Epidermal melanocyte (primary cell): ENCODE measurements at regions not wholly inside any gene's neighbourhood (a gene's known extent, or its start where the extent isn't known, plus 50 kb on each side); places are given as distances from the start of the nearest gene placed in this dataset.

ENCODE experiments used
- DNase-seq: peaks from one replicate; pipeline ENCODE4 v3.0.0; 2011; ENCODE audit warnings: low spot score; ENCODE audit not compliant: insufficient read length

DNA sequence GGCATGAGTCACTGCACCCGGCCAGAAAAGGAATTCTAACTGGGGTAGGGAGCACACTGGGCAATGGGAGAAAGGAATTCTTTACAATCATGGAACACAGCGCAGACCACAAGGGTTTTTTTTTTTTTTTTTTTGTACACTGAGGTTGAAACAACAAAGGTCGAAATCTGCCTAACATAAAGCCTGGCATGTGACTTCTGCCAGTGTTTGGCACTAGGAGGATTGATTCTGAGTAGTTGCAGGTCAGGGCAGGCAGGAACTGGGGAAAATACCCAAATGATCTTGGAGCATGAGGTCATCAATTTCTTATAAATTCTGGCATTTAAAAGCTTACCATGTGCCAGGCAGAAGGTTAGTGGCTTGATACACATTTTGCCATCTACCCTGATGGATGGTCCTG is 202.0 kb upstream of the SNX19 start:
- no peak for DNase-seq

GRCh38 chr11:131121426-131122333 is 205.4 kb upstream of the SNX19 start:
- no peak for DNase-seq

DNA sequence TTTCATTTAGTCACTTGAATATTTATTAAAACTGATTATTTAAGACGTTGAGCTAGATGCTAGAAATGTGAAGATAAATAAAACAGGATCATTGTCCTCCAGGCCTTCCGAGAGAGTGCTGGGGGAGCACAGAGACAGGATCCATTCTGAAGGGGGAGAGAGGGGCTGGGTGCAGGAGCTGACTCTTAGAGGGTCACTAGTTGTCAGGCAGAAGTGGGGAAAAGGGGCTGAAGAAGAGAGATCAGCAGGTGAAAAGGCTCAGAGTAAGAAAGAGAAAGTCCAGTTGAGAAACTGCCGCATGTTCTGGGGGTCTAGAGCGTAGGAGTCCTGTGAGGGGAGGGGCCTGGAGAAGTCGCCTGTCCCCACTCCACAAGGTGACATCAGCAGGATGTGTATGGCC is 206.2 kb upstream of the SNX19 start:
- DNase-seq = no peak

GRCh38 chr11:131129474-131129873 is 213.2 kb upstream of the SNX19 start:
- no peak for DNase-seq

DNA sequence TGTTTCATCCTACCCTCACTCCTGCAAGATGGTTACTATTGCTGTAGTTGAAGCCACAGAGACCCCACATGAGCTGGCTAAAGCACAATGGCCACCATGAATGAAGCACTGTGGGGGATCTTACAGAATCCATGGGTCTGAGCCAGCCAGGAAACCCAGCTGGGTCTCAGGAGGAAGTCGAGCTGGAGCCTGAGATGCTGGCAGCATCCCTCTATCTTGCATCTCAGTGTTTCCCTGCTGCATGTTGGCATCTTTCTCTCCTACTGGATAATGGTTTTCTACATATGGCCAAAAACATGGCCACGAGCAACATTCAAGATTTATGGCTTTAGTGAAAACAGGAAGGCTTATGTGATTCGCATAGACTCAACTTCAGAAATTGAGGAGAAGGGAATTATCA is 219.3 kb upstream of the SNX19 start:
- no peak for DNase-seq

- DNase-seq = no peak
These were observed 220.2 kb upstream of the SNX19 start for GRCh38 chr11:131136486-131136885.

DNA sequence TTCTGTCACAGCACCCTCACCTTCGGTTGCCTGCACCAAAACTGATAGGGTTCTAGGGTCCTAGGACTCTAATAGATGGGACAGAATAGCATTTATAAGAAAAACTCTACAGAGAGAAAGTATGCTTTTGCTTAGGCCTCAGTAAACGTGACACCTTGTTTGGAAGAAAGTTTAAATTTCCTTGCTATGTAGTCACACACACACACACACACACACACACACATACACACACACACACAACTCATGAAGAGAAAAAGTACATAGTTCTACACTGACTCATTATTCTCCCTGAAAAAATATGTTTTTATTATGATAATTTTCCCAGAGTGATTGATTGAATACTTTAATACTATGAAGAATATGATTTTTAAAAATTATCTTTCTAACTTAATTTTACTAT is 220.8 kb upstream of the SNX19 start:
- no peak for DNase-seq

DNA sequence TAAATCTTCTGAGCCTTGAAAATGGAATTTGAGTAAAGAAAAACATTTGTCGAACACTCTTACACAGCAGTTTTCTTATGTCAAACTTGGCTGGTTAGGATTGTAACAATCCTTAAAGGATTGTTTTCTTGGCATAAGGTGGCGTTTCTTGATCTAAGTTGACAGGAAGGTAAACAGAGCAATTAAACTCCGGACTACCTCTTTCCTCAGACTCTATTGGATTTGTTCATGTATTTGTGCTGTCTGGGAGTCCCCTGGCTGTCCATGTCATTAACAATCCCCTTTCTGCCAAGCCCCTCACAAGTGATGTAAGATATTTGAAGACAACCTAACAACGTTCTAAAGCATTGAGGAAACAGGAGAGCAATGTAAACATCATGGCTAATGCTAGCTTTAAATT is 222.5 kb upstream of the SNX19 start:
- DNase-seq = no peak

GRCh38 chr11:131145791-131146190 is 224.6 kb upstream of the NTM start:
- no peak for DNase-seq

- no peak for DNase-seq
These were observed 223.5 kb upstream of the NTM start for GRCh38 chr11:131146827-131147490.

DNA sequence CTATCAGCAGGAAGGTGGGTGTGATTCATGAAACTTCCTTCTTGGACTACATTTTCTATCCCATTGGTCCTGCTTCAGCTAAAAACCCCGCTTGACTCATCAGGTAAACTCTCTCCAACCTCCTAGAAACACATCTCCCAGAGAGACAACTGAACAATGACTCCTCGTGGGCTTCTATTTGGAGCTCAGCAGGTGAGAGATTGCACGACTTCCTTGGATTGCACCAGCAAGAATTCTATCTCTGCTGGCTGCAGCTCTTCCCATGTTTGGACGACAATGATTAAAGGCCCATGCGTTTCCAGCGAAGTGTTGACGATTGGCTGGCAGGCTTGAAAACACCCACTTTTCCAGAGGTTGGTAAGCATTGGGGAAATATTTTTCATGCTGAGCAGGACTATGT is 216.1 kb upstream of the NTM start:
- no peak for DNase-seq

- DNase-seq = no peak
These were observed 212.7 kb upstream of the NTM start for GRCh38 chr11:131157678-131158077.

GRCh38 chr11:131160846-131161245 is 209.6 kb upstream of the NTM start:
- DNase-seq = no peak

DNA sequence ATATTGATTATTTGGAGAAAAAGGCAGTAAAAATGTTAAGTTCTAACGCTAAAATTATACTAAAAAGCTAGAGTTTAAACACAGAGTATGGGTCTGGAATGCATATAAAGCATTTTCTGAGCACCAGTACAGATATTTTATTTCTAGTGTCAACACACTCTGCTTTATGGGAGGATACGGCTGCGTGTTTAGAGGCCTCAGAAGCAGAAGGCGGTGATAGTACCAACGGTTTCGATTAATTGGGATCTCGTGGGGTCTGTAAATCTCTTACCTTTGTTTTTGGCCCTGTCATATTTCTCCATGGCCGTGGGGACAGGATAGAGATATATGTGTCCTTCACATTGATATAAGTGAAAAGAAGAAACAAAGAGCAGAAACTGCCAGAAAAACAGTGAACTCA is 206.8 kb upstream of the NTM start:
- no peak for DNase-seq

DNA sequence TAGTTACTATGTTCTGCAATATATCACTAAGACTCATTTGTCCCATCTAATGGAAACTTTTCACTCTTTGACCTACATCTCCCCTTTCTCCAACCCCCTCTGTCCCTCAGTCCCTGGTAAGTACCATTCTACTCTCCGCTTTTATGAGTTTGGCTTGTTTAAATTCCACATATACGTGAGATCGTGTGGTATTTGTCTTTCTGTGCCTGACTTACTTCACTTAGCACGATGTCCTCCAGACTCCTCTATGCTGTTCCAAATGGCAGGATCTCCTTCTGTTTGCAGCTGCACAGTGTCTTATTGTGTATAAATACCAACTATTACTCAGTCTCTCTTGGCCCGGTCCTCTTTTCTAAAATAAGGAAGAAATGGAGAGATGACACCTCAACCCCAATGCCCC is 205.4 kb upstream of the NTM start:
- DNase-seq = no peak

GRCh38 chr11:131168839-131169713 is 201.3 kb upstream of the NTM start:
- no peak for DNase-seq

DNA sequence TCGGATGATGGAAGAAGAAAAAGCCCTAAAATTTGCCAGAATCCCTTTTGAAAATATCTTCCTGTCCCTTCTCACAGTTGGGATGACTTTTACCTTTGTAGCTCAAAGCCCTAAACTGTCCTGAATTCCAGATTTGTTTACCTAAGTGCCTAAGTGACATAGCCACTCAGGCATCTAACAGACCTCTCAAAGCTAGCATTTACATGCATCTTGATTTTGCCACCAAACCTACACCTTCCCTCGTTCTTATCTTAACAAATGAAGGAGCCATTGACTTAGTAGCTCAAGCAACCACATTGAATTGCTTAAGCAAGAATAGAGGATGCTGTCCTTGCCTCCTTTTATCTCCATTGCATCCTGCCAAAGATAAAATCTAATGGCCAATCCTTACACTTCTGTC is 198.4 kb upstream of the NTM start:
- DNase-seq = no peak

DNA sequence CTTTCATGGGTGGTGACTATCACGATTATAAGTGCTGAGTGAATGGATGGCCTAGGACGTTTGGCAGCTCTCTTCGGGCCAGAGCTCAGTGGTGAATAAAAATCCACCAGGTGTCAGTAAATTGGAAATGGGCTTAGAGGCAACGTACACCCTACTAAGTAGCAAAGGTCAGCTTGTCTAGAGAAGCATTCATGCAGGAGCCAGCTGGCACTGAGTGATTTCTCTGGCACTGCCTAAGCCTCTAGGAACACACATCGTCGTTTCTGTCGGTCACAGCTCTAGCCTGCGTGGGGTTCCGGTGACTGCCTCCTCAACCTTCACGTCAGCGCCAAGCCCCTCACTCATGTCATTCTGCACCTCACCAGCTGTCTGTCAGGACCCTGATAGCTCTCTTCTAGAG is 192.4 kb upstream of the NTM start:
- DNase-seq = no peak

GRCh38 chr11:131178596-131178995 is 191.8 kb upstream of the NTM start:
- DNase-seq = no peak

DNA sequence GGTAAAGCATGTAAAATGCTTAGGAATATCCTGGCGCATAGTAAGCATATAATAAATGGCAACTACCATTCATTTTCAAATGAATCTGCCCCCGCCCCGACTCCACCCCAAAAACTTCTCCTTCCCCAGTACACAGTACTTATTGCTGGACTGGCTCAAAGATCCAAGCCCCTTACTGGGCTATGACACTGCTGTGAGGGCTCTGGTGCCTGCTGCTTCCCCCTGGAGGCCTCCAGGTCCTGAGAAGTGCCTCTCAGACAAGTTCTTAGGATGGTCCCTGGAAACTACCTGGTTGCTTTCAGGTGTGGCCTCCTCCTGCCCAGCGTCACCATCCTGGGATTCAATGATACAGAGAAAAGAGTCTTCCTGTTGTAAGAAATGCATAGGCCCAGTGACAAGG is 190.6 kb upstream of the NTM start:
- no peak for DNase-seq

GRCh38 chr11:131185915-131186314 is 184.5 kb upstream of the NTM start:
- no peak for DNase-seq

DNA sequence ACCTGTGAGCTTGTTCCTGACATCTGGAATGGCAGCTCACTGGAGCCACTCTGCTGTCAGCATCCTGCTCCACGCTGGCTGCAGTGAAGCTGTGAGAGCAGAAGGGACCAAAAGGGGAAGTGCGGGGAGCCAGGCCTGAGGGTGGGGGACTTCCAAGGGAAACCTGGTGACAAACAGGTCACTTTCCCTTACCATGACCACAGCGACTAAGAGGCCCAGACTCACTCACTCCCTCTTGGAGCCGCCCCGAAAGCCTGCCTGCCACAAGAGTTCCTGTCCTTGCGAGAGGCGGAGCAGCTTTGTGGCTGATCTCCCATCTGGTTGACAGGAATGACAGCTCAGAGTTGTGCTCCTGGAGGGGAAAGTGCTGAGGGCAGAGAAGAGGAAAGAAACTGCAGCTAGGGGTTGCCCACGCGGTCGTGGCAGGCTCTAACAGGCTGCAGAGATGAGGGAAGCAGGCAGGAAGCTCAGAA is 183.8 kb upstream of the NTM start:
- DNase-seq = no peak
